COLO829 (cell line): ENCODE measurements at regions not wholly inside any gene's neighbourhood (a gene's known extent, or its start where the extent isn't known, plus 50 kb on each side); places are given as distances from the start of the nearest gene placed in this dataset.
"Not testable (repeated sequence)": the region's sequence is repeated elsewhere in the genome, so short reads cannot be mapped to it uniquely, and the experiment has no call there.

ENCODE experiments used
- DNase-seq: peaks from one replicate; pipeline ENCODE4 v3.0.0; 2012; ENCODE audit warnings: low spot score

- DNase-seq: not testable (repeated sequence)
Observed at GRCh38 chr11:89614428-89614827, 95.7 kb upstream of the TRIM77 start.

- DNase-seq: not testable (repeated sequence)
Observed at GRCh38 chr11:89615642-89616041, 94.5 kb upstream of the TRIM77 start.

- DNase-seq: not testable (repeated sequence)
Observed at GRCh38 chr11:89616161-89616560, 93.9 kb upstream of the TRIM77 start.

GRCh38 chr11:89616999-89617602 lies 93.0 kb upstream of the TRIM77 start:
- DNase-seq: not testable (repeated sequence)

- DNase-seq: not testable (repeated sequence)
Observed at GRCh38 chr11:89620721-89621120, 89.4 kb upstream of the TRIM77 start.

GRCh38 chr11:89625171-89625570 lies 84.9 kb upstream of the TRIM77 start:
- no peak for DNase-seq

GRCh38 chr11:89626366-89626765 lies 83.7 kb upstream of the TRIM77 start:
- no peak for DNase-seq

GRCh38 chr11:89626881-89627280 lies 83.2 kb upstream of the TRIM77 start:
- not testable (repeated sequence) for DNase-seq

GRCh38 chr11:89633135-89633705 lies 76.9 kb upstream of the TRIM77 start:
- no peak for DNase-seq

GRCh38 chr11:89640777-89641176 lies 69.3 kb upstream of the TRIM77 start:
- not testable (repeated sequence) for DNase-seq

- not testable (repeated sequence) for DNase-seq
Observed at GRCh38 chr11:89648232-89648631, 61.9 kb upstream of the TRIM77 start.

GRCh38 chr11:89648996-89649395 lies 61.1 kb upstream of the TRIM77 start:
- not testable (repeated sequence) for DNase-seq

- peak; percentile 28 for DNase-seq
Observed at GRCh38 chr11:89654669-89655068, 55.4 kb upstream of the TRIM77 start.

GRCh38 chr11:89658767-89659166 lies 51.3 kb upstream of the TRIM77 start:
- DNase-seq: not testable (repeated sequence)

GRCh38 chr11:89659414-89659813 lies 50.7 kb upstream of the TRIM77 start:
- DNase-seq: not testable (repeated sequence)

- no peak for DNase-seq
Observed at GRCh38 chr11:89660234-89660633, 49.9 kb upstream of the TRIM77 start.
